Inferior parietal cortex (tissue), 1 donor: ENCODE measurements at regions not wholly inside any gene's neighbourhood (a gene's known extent, or its start where the extent isn't known, plus 50 kb on each side); places are given as distances from the start of the nearest gene placed in this dataset.
"Not testable (repeated sequence)": the region's sequence is repeated elsewhere in the genome, so short reads cannot be mapped to it uniquely, and the experiment has no call there.

Experiments
- DNase-seq: peaks from one replicate; pipeline ENCODE4 v3.0.0-alpha.2; 2016; ENCODE audit errors: extremely low spot score

- no peak for DNase-seq
Observed at GRCh38 chr6:122154912-122155575, 244.4 kb upstream of the HSF2 start.

- DNase-seq = no peak
Observed at GRCh38 chr6:122161136-122161535, 238.3 kb upstream of the HSF2 start.

- no peak for DNase-seq
Observed at GRCh38 chr6:122165014-122165413, 234.4 kb upstream of the HSF2 start.

- no peak for DNase-seq
Observed at GRCh38 chr6:122170274-122170673, 229.2 kb upstream of the HSF2 start.

DNA sequence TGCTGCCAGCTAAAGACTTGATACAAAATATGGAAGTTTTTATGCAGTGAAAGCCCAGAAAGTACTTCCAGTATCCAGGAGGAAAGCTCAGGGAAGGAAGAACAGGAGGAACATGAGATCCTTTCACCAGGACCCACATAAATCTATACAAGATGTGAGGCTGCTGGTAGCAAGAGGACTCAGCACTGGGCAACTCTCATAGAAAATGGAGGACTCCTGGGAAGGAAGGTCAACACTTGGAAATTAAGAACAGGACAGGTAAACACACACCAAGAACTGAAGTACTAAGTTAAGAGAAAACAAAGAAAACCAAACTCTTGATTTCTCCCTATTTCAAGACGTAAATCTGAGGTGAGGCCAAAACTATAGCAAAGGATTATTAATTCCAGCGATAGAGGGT lies 220.5 kb upstream of the HSF2 start:
- DNase-seq = no peak

DNA sequence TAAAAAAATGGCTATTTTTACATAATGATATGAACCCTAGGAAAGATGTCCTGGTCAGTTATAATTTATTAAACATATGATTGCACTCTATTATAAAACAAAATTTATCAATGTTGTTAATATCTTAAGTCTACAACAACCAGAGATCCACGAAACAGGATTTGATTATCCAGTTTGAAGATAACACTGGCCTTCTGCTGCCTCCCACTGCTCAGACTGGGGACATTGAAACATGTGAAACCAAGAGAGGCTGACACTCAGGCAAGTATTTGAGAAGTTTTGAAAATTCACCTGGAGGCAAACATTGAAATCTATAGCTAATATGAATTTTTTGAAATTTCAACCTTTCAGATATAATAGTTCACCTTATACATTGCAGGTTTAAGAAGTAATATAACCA lies 219.3 kb upstream of the HSF2 start:
- DNase-seq = no peak

GRCh38 chr6:122182061-122182460 lies 217.4 kb upstream of the HSF2 start:
- no peak for DNase-seq

DNA sequence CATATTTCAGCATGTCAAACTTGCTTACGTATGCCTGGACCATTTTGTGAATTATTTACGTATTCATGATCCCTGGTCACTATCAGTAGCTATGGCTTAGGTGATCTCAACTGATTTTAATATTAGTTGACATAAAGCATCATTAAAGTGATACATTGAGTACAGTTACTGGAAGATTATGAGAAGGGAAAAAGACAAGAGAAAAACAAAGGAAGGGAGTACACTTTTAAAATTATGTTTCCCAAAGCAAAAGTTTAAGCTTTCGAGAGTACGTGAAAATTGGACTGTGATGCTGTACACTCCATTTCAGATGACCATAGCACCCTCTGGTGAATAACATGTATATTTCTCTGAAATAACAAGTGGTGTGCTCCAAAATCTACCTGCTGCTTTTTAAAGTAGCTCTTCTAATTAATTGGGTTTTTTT lies 215.0 kb upstream of the HSF2 start:
- DNase-seq = peak; percentile 56

DNA sequence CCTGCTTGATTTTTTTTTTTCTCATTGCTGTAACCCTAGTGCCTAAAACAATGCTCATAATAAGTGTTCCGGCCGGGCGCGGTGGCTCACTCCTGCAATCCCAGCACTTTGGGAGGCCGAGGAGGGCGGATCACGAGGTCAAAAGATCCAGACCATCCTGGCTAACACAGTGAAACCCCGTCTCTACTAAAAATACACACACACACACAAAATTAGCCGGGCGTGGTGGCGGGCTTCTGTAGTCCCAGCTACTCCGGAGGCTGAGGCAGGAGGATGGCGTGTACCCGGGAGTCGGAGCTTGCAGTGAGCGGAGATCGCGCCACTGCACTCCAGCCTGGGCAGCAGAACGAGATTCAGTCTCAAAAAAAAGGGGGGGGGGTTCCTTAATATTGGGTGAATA lies 214.0 kb upstream of the HSF2 start:
- not testable (repeated sequence) for DNase-seq

DNA sequence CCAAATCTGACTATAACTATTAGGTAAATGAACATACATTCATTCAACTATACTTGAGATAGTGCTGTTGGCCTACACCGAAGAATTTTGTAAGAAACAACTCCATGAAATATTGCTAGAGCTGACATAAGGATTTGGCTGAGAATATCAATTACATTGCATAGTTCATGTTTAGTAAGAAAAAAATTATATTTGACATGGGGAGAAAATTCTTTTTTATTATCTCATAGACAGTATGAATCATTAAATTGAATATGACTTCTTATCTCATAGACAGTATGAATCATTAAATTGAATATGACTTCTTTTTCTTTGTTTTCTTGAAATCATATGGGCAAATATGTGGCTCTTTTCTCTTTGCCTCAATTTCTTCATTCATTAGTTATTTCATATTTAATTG lies 212.3 kb upstream of the HSF2 start:
- no peak for DNase-seq

DNA sequence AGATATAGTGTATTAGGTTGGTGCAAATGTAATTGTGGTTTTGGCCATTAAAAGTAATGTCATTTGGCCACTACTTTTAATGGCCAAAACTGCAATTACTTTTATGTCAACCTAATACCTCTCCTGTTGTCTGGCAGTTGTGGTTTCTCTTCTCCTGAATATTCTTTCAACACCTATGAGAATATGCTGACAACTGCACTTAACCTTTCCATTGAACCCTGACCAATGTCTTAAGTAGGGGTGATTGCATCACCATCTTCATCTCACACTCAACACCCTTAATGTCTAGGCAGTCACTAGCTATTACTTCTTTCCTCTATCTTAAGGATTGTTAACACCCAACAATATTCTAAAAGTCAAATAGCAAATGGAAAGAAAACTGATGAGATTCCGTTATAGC lies 200.5 kb upstream of the HSF2 start:
- no peak for DNase-seq

- DNase-seq = no peak
Observed at GRCh38 chr6:122200440-122200839, 199.0 kb upstream of the HSF2 start.

DNA sequence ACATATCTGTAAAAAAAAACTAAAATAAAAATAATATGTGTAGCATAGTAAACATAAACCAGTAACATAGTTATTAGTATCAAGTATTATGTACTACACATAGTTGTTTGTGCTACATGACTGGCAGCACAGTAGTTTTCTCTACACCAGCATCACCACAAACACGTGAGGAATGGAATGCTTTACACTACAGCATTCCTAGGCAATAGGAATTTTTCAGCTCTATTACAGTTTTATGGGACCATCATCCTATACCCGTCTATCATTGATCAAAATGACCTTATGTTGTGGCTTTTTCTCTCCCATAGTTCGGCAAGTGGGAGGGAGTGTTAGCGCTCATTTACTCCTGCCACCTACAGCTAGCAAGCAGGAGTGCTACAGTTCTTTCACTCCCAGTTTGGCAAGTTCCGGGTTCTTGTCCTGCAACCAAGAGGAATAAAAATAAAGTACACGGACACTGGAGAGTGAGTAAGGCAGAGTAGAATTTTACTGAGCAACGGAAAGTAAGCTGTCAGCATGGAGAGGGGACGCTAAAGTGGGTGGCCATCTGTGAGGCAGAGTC lies 196.8 kb upstream of the HSF2 start:
- DNase-seq = no peak

GRCh38 chr6:122207061-122207460 lies 192.4 kb upstream of the HSF2 start:
- no peak for DNase-seq

DNA sequence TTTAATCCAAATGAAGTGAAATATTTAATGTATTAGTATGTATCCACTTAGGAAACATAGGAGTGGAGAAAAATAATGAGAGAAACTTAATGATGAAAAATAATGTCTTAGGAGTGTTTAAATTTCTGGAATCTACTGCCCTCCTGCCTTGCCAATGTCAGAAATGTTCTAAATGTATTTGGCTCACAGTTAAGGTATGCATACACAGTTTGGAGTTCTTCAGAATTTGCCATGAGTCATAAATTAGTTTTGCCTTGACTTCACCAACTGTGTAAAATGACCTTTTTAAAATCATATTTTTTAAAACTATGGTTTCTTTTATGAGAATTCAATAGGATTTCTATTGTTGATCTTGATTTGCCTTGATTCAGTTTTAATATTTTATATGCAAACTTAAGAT lies 191.7 kb upstream of the HSF2 start:
- DNase-seq = no peak

GRCh38 chr6:122214605-122215318 lies 184.7 kb upstream of the HSF2 start:
- DNase-seq = no peak

DNA sequence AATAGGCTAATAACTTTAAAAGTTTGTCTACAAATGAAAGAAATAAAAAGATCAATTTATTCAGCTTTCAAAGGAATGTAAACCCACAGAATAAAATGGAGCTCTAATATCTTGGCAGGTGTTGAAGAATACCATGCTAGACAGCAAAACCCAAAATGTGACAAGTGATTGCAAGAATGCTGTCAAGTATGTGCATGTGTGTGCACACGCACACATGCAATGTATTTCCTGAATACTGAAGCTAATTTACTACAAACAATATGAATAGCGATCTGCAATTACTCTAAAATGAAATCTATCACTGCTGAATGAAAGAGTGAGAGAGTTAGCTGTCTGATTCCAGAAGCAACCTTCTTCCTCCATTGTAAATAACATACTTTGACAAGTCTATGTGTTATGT lies 179.2 kb upstream of the HSF2 start:
- DNase-seq = no peak

DNA sequence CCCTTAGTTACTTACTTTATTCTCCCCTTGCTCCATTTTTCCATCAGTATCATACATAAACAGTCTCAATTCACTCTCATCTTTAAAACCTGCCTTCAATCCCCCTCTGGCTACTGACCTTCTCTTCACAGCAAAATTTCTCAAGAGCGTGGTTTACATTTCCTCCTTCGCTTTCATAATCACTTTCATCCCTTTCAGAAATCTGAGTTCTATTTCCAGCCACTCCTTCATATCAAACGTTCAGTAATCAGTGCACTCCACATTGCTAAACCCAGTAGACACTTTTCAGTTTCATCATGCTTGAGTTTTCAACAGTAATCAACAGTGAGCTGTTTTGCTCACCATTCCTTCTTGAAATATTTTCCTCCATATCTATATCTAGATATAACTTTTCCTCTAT lies 176.7 kb upstream of the HSF2 start:
- DNase-seq = no peak

- no peak for DNase-seq
Observed at GRCh38 chr6:122223251-122223650, 176.2 kb upstream of the HSF2 start.

DNA sequence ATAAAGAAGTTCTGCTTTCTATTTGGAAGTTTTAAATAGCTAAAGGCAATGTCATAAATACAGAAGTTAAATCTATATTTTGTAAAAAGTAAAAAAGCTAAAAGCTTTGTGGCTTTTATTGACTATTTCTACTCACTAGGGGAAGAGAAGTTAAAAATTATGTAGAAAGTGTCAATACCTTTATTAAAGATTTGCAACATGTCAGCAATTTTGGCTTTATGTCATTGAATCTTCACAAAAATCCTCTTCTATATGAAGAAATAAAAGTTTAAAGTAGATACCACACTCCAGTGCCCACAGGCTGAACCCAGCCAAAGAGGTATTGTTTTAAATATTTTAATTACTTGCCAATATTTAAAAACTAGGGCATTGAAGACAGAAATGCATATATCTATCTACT lies 160.6 kb upstream of the HSF2 start:
- no peak for DNase-seq

- no peak for DNase-seq
Observed at GRCh38 chr6:122246906-122247658, 152.4 kb upstream of the HSF2 start.

GRCh38 chr6:122248001-122248669 lies 151.3 kb upstream of the HSF2 start:
- no peak for DNase-seq
